ENCODE measurements at regions not wholly inside any gene's neighbourhood (a gene's known extent, or its start where the extent isn't known, plus 50 kb on each side); places are given as distances from the start of the nearest gene placed in this dataset.

DNA sequence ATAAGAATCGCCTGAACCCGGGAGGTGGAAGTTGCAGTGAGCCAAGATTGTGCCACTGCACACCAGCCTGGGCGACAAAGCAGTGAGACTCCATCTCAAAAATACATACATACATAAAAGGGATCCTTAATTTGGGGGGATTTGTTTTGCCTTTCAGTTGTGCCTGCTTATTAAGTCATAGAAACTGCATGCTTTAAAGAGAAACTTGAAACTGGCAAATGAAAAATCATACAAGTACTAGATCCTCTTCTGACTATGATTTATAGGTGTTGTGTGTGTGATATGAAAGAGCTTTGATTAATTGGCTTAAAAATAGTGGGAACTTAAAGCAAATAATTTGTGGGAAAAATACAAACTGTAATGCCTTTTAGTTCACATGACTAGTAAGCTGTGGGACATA, 963.7 kb downstream of the CNTNAP5 start:
- no peak for TF ChIP-seq EZH2 (IDR thresholded peaks at IDR 0.05; ENCODE audit: low read length, missing control alignments)
- no peak for TF ChIP-seq CTCF (conservative IDR thresholded peaks at IDR 0.05 in 1 of 2, IDR thresholded peaks at IDR 0.05 in 1 of 2; ENCODE audit: low read depth in 1 of 2, low read length in 2 of 2)

Measured in fibroblast of lung (primary cell).